ENCODE measurements at regions not wholly inside any gene's neighbourhood (a gene's known extent, or its start where the extent isn't known, plus 50 kb on each side); places are given as distances from the start of the nearest gene placed in this dataset.
"Not testable (repeated sequence)": the region's sequence is repeated elsewhere in the genome, so short reads cannot be mapped to it uniquely, and the experiment has no call there.

- no peak for TF ChIP-seq CTCF (IDR thresholded peaks at IDR 0.05)
- Histone ChIP-seq H3K27ac (no peak overlapping the region), H3K4me3 (ENCODE audit: low read depth in 1 of 2, low read length in 1 of 2) (no peak overlapping the region), H3K4me1 (ENCODE audit: control insufficient read depth in 1 of 2, insufficient read depth in 1 of 2, low read depth in 1 of 2, low read length in 1 of 2) (no peaks in the 10 kb centered on the region), H3K36me3 (no peaks in the 10 kb centered on the region), H3K27me3 (no peaks in the 10 kb centered on the region), H3K9me3 (no peaks in the 10 kb centered on the region)
Measured at GRCh38 chrX:25125483-25125882, 109.7 kb upstream of the ARX start.

- Histone ChIP-seq H3K27me3 (no peaks in the 10 kb centered on the region), H3K4me1 (ENCODE audit: control insufficient read depth in 1 of 2, insufficient read depth in 1 of 2, low read depth in 1 of 2, low read length in 1 of 2) (no peaks in the 10 kb centered on the region), H3K36me3 (no peaks in the 10 kb centered on the region), H3K27ac (no peak overlapping the region), H3K4me3 (ENCODE audit: low read depth in 1 of 2, low read length in 1 of 2) (no peak overlapping the region), H3K9me3 (no peaks in the 10 kb centered on the region)
- TF ChIP-seq CTCF (IDR thresholded peaks at IDR 0.05) = no peak
Measured at GRCh38 chrX:25124391-25124790, 108.6 kb upstream of the ARX start.

GRCh38 chrX:25112156-25112555, 96.4 kb upstream of the ARX start:
- Histone ChIP-seq H3K27me3 (no peaks in the 10 kb centered on the region), H3K36me3 (no peaks in the 10 kb centered on the region), H3K4me3 (ENCODE audit: low read depth in 1 of 2, low read length in 1 of 2) (no peak overlapping the region), H3K9me3 (no peaks in the 10 kb centered on the region), H3K27ac (no peak overlapping the region), H3K4me1 (ENCODE audit: control insufficient read depth in 1 of 2, insufficient read depth in 1 of 2, low read depth in 1 of 2, low read length in 1 of 2) (no peaks in the 10 kb centered on the region)
- no peak for TF ChIP-seq CTCF (IDR thresholded peaks at IDR 0.05)

- no peaks in the 10 kb centered on the region for H3K4me1 ChIP-seq (ENCODE audit: control insufficient read depth in 1 of 2, insufficient read depth in 1 of 2, low read depth in 1 of 2, low read length in 1 of 2)
- no peaks in the 10 kb centered on the region for H3K9me3 ChIP-seq
- H3K4me3 ChIP-seq (ENCODE audit: low read depth in 1 of 2, low read length in 1 of 2) = no peak overlapping the region
- no peak for TF ChIP-seq CTCF (IDR thresholded peaks at IDR 0.05)
- H3K27me3 ChIP-seq = no peaks in the 10 kb centered on the region
- no peak overlapping the region for H3K27ac ChIP-seq
- no peaks in the 10 kb centered on the region for H3K36me3 ChIP-seq
Measured at GRCh38 chrX:25108481-25108880, 92.7 kb upstream of the ARX start.

GRCh38 chrX:25105221-25105620, 89.5 kb upstream of the ARX start:
- Histone ChIP-seq H3K9me3 (no peaks in the 10 kb centered on the region), H3K4me3 (ENCODE audit: low read depth in 1 of 2, low read length in 1 of 2) (no peak overlapping the region), H3K27me3 (no peaks in the 10 kb centered on the region), H3K27ac (no peak overlapping the region), H3K36me3 (no peaks in the 10 kb centered on the region), H3K4me1 (ENCODE audit: control insufficient read depth in 1 of 2, insufficient read depth in 1 of 2, low read depth in 1 of 2, low read length in 1 of 2) (no peaks in the 10 kb centered on the region)
- no peak for TF ChIP-seq CTCF (IDR thresholded peaks at IDR 0.05)

- Histone ChIP-seq H3K9me3 (no peaks in the 10 kb centered on the region), H3K27ac (no peak overlapping the region), H3K27me3 (no peaks in the 10 kb centered on the region), H3K4me1 (ENCODE audit: control insufficient read depth in 1 of 2, insufficient read depth in 1 of 2, low read depth in 1 of 2, low read length in 1 of 2) (no peaks in the 10 kb centered on the region), H3K4me3 (ENCODE audit: low read depth in 1 of 2, low read length in 1 of 2) (no peak overlapping the region), H3K36me3 (no peaks in the 10 kb centered on the region)
- no peak for TF ChIP-seq CTCF (IDR thresholded peaks at IDR 0.05)
Measured at GRCh38 chrX:25096522-25097045, 80.8 kb upstream of the ARX start.

GRCh38 chrX:25091152-25091551, 75.4 kb upstream of the ARX start:
- H3K4me3 ChIP-seq (ENCODE audit: low read depth in 1 of 2, low read length in 1 of 2); H3K27ac ChIP-seq; H3K4me1 ChIP-seq (ENCODE audit: control insufficient read depth in 1 of 2, insufficient read depth in 1 of 2, low read depth in 1 of 2, low read length in 1 of 2); H3K36me3 ChIP-seq; H3K27me3 ChIP-seq; H3K9me3 ChIP-seq: not testable (repeated sequence)
